Endodermal cell (in vitro differentiated cells): ENCODE measurements at regions not wholly inside any gene's neighbourhood (a gene's known extent, or its start where the extent isn't known, plus 50 kb on each side); places are given as distances from the start of the nearest gene placed in this dataset.

Experiments
- DNase-seq: peaks from one replicate; pipeline ENCODE4 v3.0.0-alpha.2; 2017
- H3K27ac ChIP-seq: 2 replicates; pipeline ENCODE4 v1.5.1; 2013; ENCODE audit warnings: mild to moderate bottlenecking, low read depth, low read length, moderate library complexity
- H3K27me3 ChIP-seq: 2 replicates; pipeline ENCODE4 v1.6.1; 2013; ENCODE audit warnings: mild to moderate bottlenecking, low read length, moderate library complexity; ENCODE audit not compliant: insufficient read depth, control insufficient read depth, poor library complexity, severe bottlenecking
- H3K36me3 ChIP-seq: 2 replicates; pipeline ENCODE4 v1.7.0; 2013; ENCODE audit warnings: mild to moderate bottlenecking, low read length, moderate library complexity; ENCODE audit not compliant: control insufficient read depth, insufficient read depth
- H3K4me1 ChIP-seq: one replicate; pipeline ENCODE4 v1.7.0; 2013; ENCODE audit warnings: low read length; ENCODE audit not compliant: control insufficient read depth, insufficient read depth
- H3K4me3 ChIP-seq: 2 replicates; pipeline ENCODE4 v1.5.1; 2013; ENCODE audit warnings: mild to moderate bottlenecking, low read length, moderate library complexity
- H3K9ac ChIP-seq: 2 replicates; pipeline ENCODE4 v1.6.1; 2013; ENCODE audit warnings: mild to moderate bottlenecking, low read length, moderate library complexity; ENCODE audit not compliant: poor library complexity, severe bottlenecking; ENCODE audit errors: extremely low read depth
- H3K9me3 ChIP-seq: 2 replicates; pipeline ENCODE4 v1.6.1; 2013; ENCODE audit warnings: mild to moderate bottlenecking, low read length, moderate library complexity; ENCODE audit not compliant: control insufficient read depth
- H3K27ac Mint-ChIP-seq: 2 replicates; pipeline ENCODE4 v1.8.0; 2020; ENCODE audit warnings: mixed read lengths
- H3K27me3 Mint-ChIP-seq: 2 replicates; pipeline ENCODE4 v1.8.0; 2021; ENCODE audit warnings: mild to moderate bottlenecking, mixed read lengths; ENCODE audit not compliant: insufficient read depth
- H3K36me3 Mint-ChIP-seq: 2 replicates; pipeline ENCODE4 v1.8.0; 2020; ENCODE audit warnings: low read depth, mixed read lengths
- H3K4me1 Mint-ChIP-seq: 2 replicates; pipeline ENCODE4 v1.8.0; 2020; ENCODE audit warnings: mixed read lengths
- H3K4me3 Mint-ChIP-seq: 2 replicates; pipeline ENCODE4 v1.8.0; 2020; ENCODE audit warnings: mild to moderate bottlenecking, moderate library complexity, mixed read lengths
- H3K9me3 Mint-ChIP-seq: 2 replicates; pipeline ENCODE4 v1.8.0; 2020; ENCODE audit warnings: mild to moderate bottlenecking, mixed read lengths
- WGBS, 2 experiments: methylation state at CpG; one replicate each; pipeline versions ENCODE4 v1.1.5 to v1.1.7; 2013; ENCODE audit warnings: missing lambda C conversion rate in 2 of 2, mixed read lengths in 1 of 2; ENCODE audit not compliant: insufficient coverage in 1 of 2, insufficient read length in 1 of 2; 5-methylcytosine and 5-hydroxymethylcytosine counted together
- TF ChIP-seq, protein P1 (sequence below): fragments of 200-600 bp; sonication (generic); conservative IDR thresholded peaks from 2 replicates; pipeline ENCODE4 v1.5.0; 2021; ENCODE audit warnings: antibody characterized with exemption, mild to moderate bottlenecking

DNA sequence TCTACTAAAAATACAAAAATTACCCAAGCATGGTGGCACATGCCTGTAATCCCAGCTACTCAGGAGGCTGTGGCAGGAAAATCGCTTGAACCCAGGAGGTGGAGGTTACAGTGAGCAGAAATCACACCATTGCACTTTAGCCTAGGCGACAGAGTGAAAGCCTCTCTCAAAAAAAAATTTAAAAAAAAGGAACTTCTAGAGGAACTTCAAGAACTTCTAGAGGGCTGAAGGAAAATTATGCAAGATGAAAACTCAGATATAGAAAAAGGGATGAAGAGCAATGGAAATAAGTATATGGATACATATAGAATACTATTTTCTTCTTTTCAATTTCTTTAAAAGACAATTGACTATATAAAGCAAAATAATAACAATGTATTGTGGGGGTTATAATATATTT, 51.2 kb upstream of the PRR5 start:
- Histone ChIP-seq H3K4me1 (peaks cover 3% of the 10 kb centered on the region), H3K9me3 (no peaks in the 10 kb centered on the region), H3K36me3 (no peaks in the 10 kb centered on the region), H3K27me3 (no peaks in the 10 kb centered on the region), H3K9ac (no peak overlapping the region), H3K27ac (no peak overlapping the region), H3K4me3 (no peak overlapping the region)
- 92 to 100% methylated on average over 1 to 2 of the region's 2 CpGs for WGBS, 2 experiments
- no peak for DNase-seq
- no peak overlapping the region for H3K4me3 Mint-ChIP-seq
- no peak overlapping the region for H3K27ac Mint-ChIP-seq
- TF ChIP-seq, protein P1, sequence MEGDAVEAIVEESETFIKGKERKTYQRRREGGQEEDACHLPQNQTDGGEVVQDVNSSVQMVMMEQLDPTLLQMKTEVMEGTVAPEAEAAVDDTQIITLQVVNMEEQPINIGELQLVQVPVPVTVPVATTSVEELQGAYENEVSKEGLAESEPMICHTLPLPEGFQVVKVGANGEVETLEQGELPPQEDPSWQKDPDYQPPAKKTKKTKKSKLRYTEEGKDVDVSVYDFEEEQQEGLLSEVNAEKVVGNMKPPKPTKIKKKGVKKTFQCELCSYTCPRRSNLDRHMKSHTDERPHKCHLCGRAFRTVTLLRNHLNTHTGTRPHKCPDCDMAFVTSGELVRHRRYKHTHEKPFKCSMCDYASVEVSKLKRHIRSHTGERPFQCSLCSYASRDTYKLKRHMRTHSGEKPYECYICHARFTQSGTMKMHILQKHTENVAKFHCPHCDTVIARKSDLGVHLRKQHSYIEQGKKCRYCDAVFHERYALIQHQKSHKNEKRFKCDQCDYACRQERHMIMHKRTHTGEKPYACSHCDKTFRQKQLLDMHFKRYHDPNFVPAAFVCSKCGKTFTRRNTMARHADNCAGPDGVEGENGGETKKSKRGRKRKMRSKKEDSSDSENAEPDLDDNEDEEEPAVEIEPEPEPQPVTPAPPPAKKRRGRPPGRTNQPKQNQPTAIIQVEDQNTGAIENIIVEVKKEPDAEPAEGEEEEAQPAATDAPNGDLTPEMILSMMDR, result no peak
- H3K9me3 Mint-ChIP-seq, result no peaks in the 10 kb centered on the region
- no peaks in the 10 kb centered on the region for H3K36me3 Mint-ChIP-seq
- H3K4me1 Mint-ChIP-seq, result no peaks in the 10 kb centered on the region
- H3K27me3 Mint-ChIP-seq, result no peaks in the 10 kb centered on the region

DNA sequence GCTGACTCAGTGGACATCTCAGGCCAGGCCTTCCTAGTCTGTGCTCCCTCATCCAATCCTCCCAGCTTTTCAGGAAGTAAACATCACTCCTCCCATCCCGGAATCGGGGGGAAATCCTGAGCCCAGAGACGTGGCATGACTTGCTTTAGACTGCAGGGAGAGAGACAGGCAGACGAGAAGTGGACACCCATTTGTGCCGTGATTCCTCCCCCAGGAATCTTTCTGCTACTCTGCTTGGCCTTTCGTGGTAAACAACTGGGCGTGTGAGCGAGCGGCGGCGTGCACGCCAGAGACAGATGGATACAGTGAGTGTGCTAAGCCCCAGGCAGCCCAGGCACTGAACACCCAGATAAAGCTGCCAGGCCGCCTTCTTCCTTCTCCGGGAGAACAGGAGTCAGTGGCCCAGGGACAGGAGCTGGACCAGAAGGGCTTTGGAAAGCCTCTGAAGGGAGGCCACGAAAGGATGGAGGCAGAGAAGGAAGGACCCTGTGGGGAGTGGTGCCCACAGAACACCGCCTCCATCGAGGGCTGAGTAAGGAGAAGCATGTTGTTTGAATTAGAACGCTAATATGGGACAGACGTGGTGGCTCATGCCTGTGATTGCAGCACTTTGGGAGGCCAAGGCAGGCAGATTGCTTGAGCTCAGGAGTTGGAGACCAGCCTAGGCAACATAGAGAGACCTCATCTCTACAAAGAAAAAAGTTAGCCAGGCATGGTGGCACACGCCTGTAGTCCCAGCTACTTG, 53.0 kb upstream of the PRR5 start:
- no peaks in the 10 kb centered on the region for H3K9me3 ChIP-seq
- 94 to 96% methylated on average over 18 to 20 of the region's 20 CpGs for WGBS, 2 experiments
- no peak overlapping the region for H3K27ac ChIP-seq
- no peaks in the 10 kb centered on the region for H3K9me3 Mint-ChIP-seq
- H3K4me1 ChIP-seq, result peaks cover 3% of the 10 kb centered on the region
- no peak for DNase-seq
- H3K27ac Mint-ChIP-seq, result no peak overlapping the region
- H3K4me3 Mint-ChIP-seq, result no peak overlapping the region
- H3K4me3 ChIP-seq, result no peak overlapping the region
- no peak overlapping the region for H3K9ac ChIP-seq
- TF ChIP-seq, protein P1, result no peak
- H3K4me1 Mint-ChIP-seq, result no peaks in the 10 kb centered on the region
- H3K27me3 Mint-ChIP-seq, result peaks cover 2% of the 10 kb centered on the region
- no peaks in the 10 kb centered on the region for H3K36me3 Mint-ChIP-seq
- H3K36me3 ChIP-seq, result no peaks in the 10 kb centered on the region
- H3K27me3 ChIP-seq, result no peaks in the 10 kb centered on the region

- no peaks in the 10 kb centered on the region for H3K36me3 ChIP-seq
- Mint-ChIP-seq H3K27me3 (peaks cover 2% of the 10 kb centered on the region), H3K4me1 (no peaks in the 10 kb centered on the region), H3K27ac (no peak overlapping the region), H3K9me3 (no peaks in the 10 kb centered on the region), H3K4me3 (no peak overlapping the region), H3K36me3 (no peaks in the 10 kb centered on the region)
- no peak overlapping the region for H3K27ac ChIP-seq
- TF ChIP-seq, protein P1, result no peak
- peaks cover 3% of the 10 kb centered on the region for H3K4me1 ChIP-seq
- no peak overlapping the region for H3K9ac ChIP-seq
- H3K9me3 ChIP-seq, result no peaks in the 10 kb centered on the region
- no peak for DNase-seq
- H3K4me3 ChIP-seq, result no peak overlapping the region
- WGBS, 2 experiments, result 71 to 80% methylated on average over 7 to 12 of the region's 12 CpGs
- no peaks in the 10 kb centered on the region for H3K27me3 ChIP-seq
Observed at GRCh38 chr22:44648085-44648820, 53.8 kb upstream of the PRR5 start.
